ENCODE measurements at regions not wholly inside any gene's neighbourhood (a gene's known extent, or its start where the extent isn't known, plus 50 kb on each side); places are given as distances from the start of the nearest gene placed in this dataset.

GRCh38 chr10:78803710-78804109, 265.1 kb upstream of the ZMIZ1 start:
- Histone ChIP-seq H3K9me3 (no peaks in the 10 kb centered on the region), H3K27me3 (no peaks in the 10 kb centered on the region), H3K27ac (peak overlapping the region in 1 of 2 donors; percentile 77), H3K4me3 (no peak overlapping the region), H3K4me1 (ENCODE audit: insufficient read depth) (peaks cover 30% of the 10 kb centered on the region), H3K36me3 (no peaks in the 10 kb centered on the region)
- DNase-seq: peak in 2 of 5 donors; percentile 19 to 39
- TF ChIP-seq POLR2A (IDR thresholded peaks at IDR 0.05): no peak
- TF ChIP-seq EP300 (IDR thresholded peaks at IDR 0.05): no peak
- TF ChIP-seq CTCF (IDR thresholded peaks at IDR 0.05): no peak
- 87 to 93% (median 90%) methylated on average over 8 of the region's 8 CpGs for WGBS, 3 donors
- intact Hi-C loops (cut with DNase I): no loop called here

DNA sequence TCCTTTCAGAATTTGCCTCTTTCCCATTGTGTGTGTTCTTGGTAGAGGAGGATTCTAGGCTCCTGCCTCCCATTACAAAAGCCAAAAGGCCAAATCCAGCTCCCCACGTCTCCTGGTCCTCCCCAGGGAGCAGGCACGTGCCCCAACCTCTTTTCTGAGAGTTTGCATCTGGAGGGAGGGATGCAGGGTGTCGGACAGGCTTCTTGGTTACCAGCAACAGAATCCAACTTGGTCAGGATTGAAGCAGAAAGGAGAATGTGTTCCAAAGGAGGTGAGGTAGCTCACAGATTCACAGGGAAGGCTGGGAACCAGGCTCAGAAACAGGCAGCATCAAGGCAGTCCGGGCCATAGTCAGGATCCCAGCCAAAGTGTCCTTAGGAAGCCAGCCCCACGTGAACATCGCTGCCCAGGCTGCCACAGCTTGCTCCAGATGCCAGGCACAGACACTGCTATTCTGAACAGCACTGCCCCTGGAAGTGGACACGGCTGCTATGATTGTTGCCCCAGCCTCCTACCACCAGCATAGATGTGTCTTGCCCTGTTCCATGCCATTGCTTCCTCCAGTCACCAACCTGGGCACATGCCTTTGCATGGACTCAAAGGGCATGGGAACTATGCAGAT, 264.2 kb upstream of the ZMIZ1 start:
- Histone ChIP-seq H3K4me1 (ENCODE audit: insufficient read depth) (peaks cover 30% of the 10 kb centered on the region), H3K27me3 (no peaks in the 10 kb centered on the region), H3K36me3 (no peaks in the 10 kb centered on the region), H3K27ac (peak overlapping the region in 1 of 2 donors; percentile 77), H3K4me3 (no peak overlapping the region), H3K9me3 (no peaks in the 10 kb centered on the region)
- intact Hi-C loops (cut with DNase I): no loop called here
- TF ChIP-seq CTCF (IDR thresholded peaks at IDR 0.05) (no peak), POLR2A (IDR thresholded peaks at IDR 0.05) (no peak), EP300 (IDR thresholded peaks at IDR 0.05) (no peak)
- DNase-seq: peak in 2 of 5 donors; percentile 46 to 60
- 29 to 56% (median 55%) methylated on average over 7 of the region's 7 CpGs for WGBS, 3 donors

DNA sequence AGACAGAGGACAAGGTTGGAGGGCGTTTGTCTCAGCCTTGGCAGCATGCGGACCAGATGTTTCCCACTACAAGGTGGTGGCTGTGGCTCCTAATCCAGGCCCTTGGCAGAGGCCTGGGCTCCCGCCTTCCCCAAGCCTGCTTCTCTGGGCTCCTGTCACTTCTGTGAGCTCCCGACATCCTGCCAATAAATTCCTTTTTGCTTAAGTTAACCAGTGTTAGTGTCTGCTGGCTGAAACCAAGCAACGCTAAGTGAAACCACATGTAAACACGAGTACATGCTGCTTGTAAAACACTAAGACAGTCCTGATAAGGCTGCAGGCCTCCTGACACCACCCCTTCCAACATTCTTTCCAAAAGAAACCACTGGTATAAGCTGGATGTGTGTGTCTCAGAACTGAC, 263.6 kb upstream of the ZMIZ1 start:
- H3K36me3 ChIP-seq: no peaks in the 10 kb centered on the region
- intact Hi-C loops (cut with DNase I): no loop called here
- no peak for TF ChIP-seq CTCF (IDR thresholded peaks at IDR 0.05)
- no peaks in the 10 kb centered on the region for H3K27me3 ChIP-seq
- H3K27ac ChIP-seq: peak overlapping the region in 1 of 2 donors; percentile 77
- H3K4me3 ChIP-seq: no peak overlapping the region
- peaks cover 30% of the 10 kb centered on the region for H3K4me1 ChIP-seq (ENCODE audit: insufficient read depth)
- WGBS, 3 donors: 10 to 25% (median 21%) methylated on average over 6 of the region's 6 CpGs
- no peaks in the 10 kb centered on the region for H3K9me3 ChIP-seq
- DNase-seq: peak; percentile 46 to 72 (median 64)

GRCh38 chr10:78806681-78807221, 262.0 kb upstream of the ZMIZ1 start:
- intact Hi-C loops (cut with DNase I): no loop called here
- TF ChIP-seq EP300 (IDR thresholded peaks at IDR 0.05): no peak
- peaks cover 29% of the 10 kb centered on the region for H3K4me1 ChIP-seq (ENCODE audit: insufficient read depth)
- H3K27ac ChIP-seq: no peak overlapping the region
- H3K27me3 ChIP-seq: no peaks in the 10 kb centered on the region
- H3K9me3 ChIP-seq: no peaks in the 10 kb centered on the region
- no peaks in the 10 kb centered on the region for H3K36me3 ChIP-seq
- 86 to 95% (median 92%) methylated on average over 2 of the region's 2 CpGs for WGBS, 3 donors
- no peak for DNase-seq
- H3K4me3 ChIP-seq: no peak overlapping the region

- WGBS, 3 donors: 62 to 74% (median 73%) methylated on average over 12 of the region's 12 CpGs
- H3K27ac ChIP-seq: no peak overlapping the region
- DNase-seq: no peak
- no peaks in the 10 kb centered on the region for H3K36me3 ChIP-seq
- peaks cover 23% of the 10 kb centered on the region for H3K4me1 ChIP-seq (ENCODE audit: insufficient read depth)
- H3K9me3 ChIP-seq: no peaks in the 10 kb centered on the region
- no peak for TF ChIP-seq CTCF (IDR thresholded peaks at IDR 0.05)
- intact Hi-C loops (cut with DNase I): no loop called here
- no peaks in the 10 kb centered on the region for H3K27me3 ChIP-seq
- H3K4me3 ChIP-seq: no peak overlapping the region
These were observed 261.1 kb upstream of the ZMIZ1 start for GRCh38 chr10:78807504-78808203.
